Esophagus (tissue), 2 donors: ENCODE measurements at regions not wholly inside any gene's neighbourhood (a gene's known extent, or its start where the extent isn't known, plus 50 kb on each side); places are given as distances from the start of the nearest gene placed in this dataset.

Source experiments
- H3K27ac ChIP-seq, 2 donors: one replicate each; pipeline ENCODE4 v1.5.1; 2013; ENCODE audit warnings: low read depth in 2 of 2, mild to moderate bottlenecking in 2 of 2, inconsistent platforms in 1 of 2, low read length in 1 of 2, moderate library complexity in 1 of 2
- H3K27me3 ChIP-seq, 2 donors: one replicate each; pipeline ENCODE4 v1.6.1; 2013; ENCODE audit warnings: low read length in 2 of 2, control low read depth in 1 of 2, mild to moderate bottlenecking in 1 of 2; ENCODE audit not compliant: insufficient read depth in 2 of 2, control insufficient read depth in 1 of 2
- H3K36me3 ChIP-seq, 2 donors: one replicate each; pipeline ENCODE4 v1.6.1; 2013; ENCODE audit warnings: low read length in 1 of 2; ENCODE audit not compliant: control insufficient read depth in 2 of 2, insufficient read depth in 2 of 2
- H3K4me1 ChIP-seq, 2 donors: one replicate each; pipeline ENCODE4 v1.6.1; 2013; ENCODE audit warnings: low read length in 1 of 2; ENCODE audit not compliant: control insufficient read depth in 2 of 2, insufficient read depth in 2 of 2
- H3K4me3 ChIP-seq, 2 donors: one replicate each; pipeline ENCODE4 v1.5.1; 2013; ENCODE audit warnings: low read length in 2 of 2, mild to moderate bottlenecking in 2 of 2, low read depth in 1 of 2, moderate library complexity in 1 of 2
- H3K9me3 ChIP-seq, 2 donors: one replicate each; pipeline ENCODE4 v1.6.1; 2013; ENCODE audit warnings: mild to moderate bottlenecking in 2 of 2, low read depth in 1 of 2, low read length in 1 of 2, moderate library complexity in 1 of 2; ENCODE audit not compliant: control insufficient read depth in 2 of 2, insufficient read depth in 1 of 2
- WGBS, 2 donors: extraction: QIAGEN DNeasy Blood & Tissue Kit; methylation state at CpG; one replicate each; pipeline ENCODE4 v1.1.7; 2013; 5-methylcytosine and 5-hydroxymethylcytosine counted together
- donor health status: healthy with polysubstance abuse.
- donor health status: Bipolar disorder and iron deficiency.

- no peaks in the 10 kb centered on the region for H3K9me3 ChIP-seq
- H3K27ac ChIP-seq: no peak overlapping the region
- H3K27me3 ChIP-seq: no peaks in the 10 kb centered on the region
- no peaks in the 10 kb centered on the region for H3K36me3 ChIP-seq
- H3K4me3 ChIP-seq: no peak overlapping the region
- no peaks in the 10 kb centered on the region for H3K4me1 ChIP-seq
- WGBS, 2 donors: 71 to 78% methylated on average over 11 of the region's 11 CpGs
Measured at GRCh38 chr7:156074084-156074483, 261.8 kb upstream of the SHH start.

GRCh38 chr7:156073366-156074052 is 261.2 kb upstream of the SHH start:
- no peaks in the 10 kb centered on the region for H3K36me3 ChIP-seq
- H3K27me3 ChIP-seq: no peaks in the 10 kb centered on the region
- H3K27ac ChIP-seq: no peak overlapping the region
- WGBS, 2 donors: 76 to 81% methylated on average over 13 of the region's 13 CpGs
- H3K9me3 ChIP-seq: no peaks in the 10 kb centered on the region
- no peak overlapping the region for H3K4me3 ChIP-seq
- H3K4me1 ChIP-seq: no peaks in the 10 kb centered on the region

GRCh38 chr7:156071612-156072011 is 259.3 kb upstream of the SHH start:
- no peak overlapping the region for H3K4me3 ChIP-seq
- H3K4me1 ChIP-seq: no peaks in the 10 kb centered on the region
- WGBS, 2 donors: 82 to 89% methylated on average over 13 of the region's 13 CpGs
- no peaks in the 10 kb centered on the region for H3K9me3 ChIP-seq
- H3K27ac ChIP-seq: no peak overlapping the region
- H3K27me3 ChIP-seq: no peaks in the 10 kb centered on the region
- no peaks in the 10 kb centered on the region for H3K36me3 ChIP-seq

- no peak overlapping the region for H3K27ac ChIP-seq
- H3K9me3 ChIP-seq: no peaks in the 10 kb centered on the region
- 92 to 94% methylated on average over 4 of the region's 4 CpGs for WGBS, 2 donors
- H3K27me3 ChIP-seq: no peaks in the 10 kb centered on the region
- no peak overlapping the region for H3K4me3 ChIP-seq
- no peaks in the 10 kb centered on the region for H3K36me3 ChIP-seq
- H3K4me1 ChIP-seq: no peaks in the 10 kb centered on the region
Measured at GRCh38 chr7:156069891-156070290, 257.6 kb upstream of the SHH start.

GRCh38 chr7:156067156-156067555 is 254.9 kb upstream of the SHH start:
- Histone ChIP-seq H3K4me3 (no peak overlapping the region), H3K9me3 (no peaks in the 10 kb centered on the region), H3K27me3 (no peaks in the 10 kb centered on the region), H3K27ac (no peak overlapping the region), H3K36me3 (no peaks in the 10 kb centered on the region), H3K4me1 (peaks cover 0 to 2% of the 10 kb centered on the region in 2 donors)
- WGBS, 2 donors: 92 to 93% methylated on average over 10 of the region's 10 CpGs

GRCh38 chr7:156065400-156065799 is 253.1 kb upstream of the SHH start:
- H3K27ac ChIP-seq: no peak overlapping the region
- whole genome bisulfite sequencing, 2 donors: 33 to 39% methylated on average over 3 of the region's 3 CpGs

GRCh38 chr7:156064971-156065386 is 252.7 kb upstream of the SHH start:
- Histone ChIP-seq H3K36me3 (no peaks in the 10 kb centered on the region), H3K9me3 (no peaks in the 10 kb centered on the region), H3K4me1 (peaks cover 0 to 2% of the 10 kb centered on the region in 2 donors), H3K27ac (no peak overlapping the region), H3K4me3 (no peak overlapping the region), H3K27me3 (no peaks in the 10 kb centered on the region)
- 9 to 11% methylated on average over 4 of the region's 4 CpGs for WGBS, 2 donors

More at GRCh38 chr7:156065400-156065799, 253.1 kb upstream of the SHH start:
- Histone ChIP-seq H3K9me3 (no peaks in the 10 kb centered on the region), H3K27me3 (no peaks in the 10 kb centered on the region), H3K4me3 (no peak overlapping the region), H3K36me3 (no peaks in the 10 kb centered on the region), H3K4me1 (peaks cover 0 to 2% of the 10 kb centered on the region in 2 donors)

GRCh38 chr7:156063241-156063810 is 251.1 kb upstream of the SHH start:
- Histone ChIP-seq H3K27me3 (no peaks in the 10 kb centered on the region), H3K4me3 (no peak overlapping the region), H3K9me3 (no peaks in the 10 kb centered on the region), H3K4me1 (peaks cover 0 to 2% of the 10 kb centered on the region in 2 donors), H3K27ac (no peak overlapping the region), H3K36me3 (no peaks in the 10 kb centered on the region)
- 92 to 93% methylated on average over 28 of the region's 28 CpGs for WGBS, 2 donors

GRCh38 chr7:156062286-156062685 is 250.0 kb upstream of the SHH start:
- Histone ChIP-seq H3K4me3 (no peak overlapping the region), H3K27me3 (no peaks in the 10 kb centered on the region), H3K9me3 (no peaks in the 10 kb centered on the region), H3K4me1 (peaks cover 0 to 2% of the 10 kb centered on the region in 2 donors), H3K36me3 (no peaks in the 10 kb centered on the region), H3K27ac (no peak overlapping the region)
- 92 to 93% methylated on average over 9 of the region's 9 CpGs for WGBS, 2 donors

GRCh38 chr7:156061689-156062255 is 249.5 kb upstream of the SHH start:
- no peaks in the 10 kb centered on the region for H3K27me3 ChIP-seq
- 90 to 92% methylated on average over 11 of the region's 11 CpGs for WGBS, 2 donors
- no peaks in the 10 kb centered on the region for H3K9me3 ChIP-seq
- H3K36me3 ChIP-seq: no peaks in the 10 kb centered on the region
- peaks cover 0 to 2% of the 10 kb centered on the region in 2 donors for H3K4me1 ChIP-seq
- H3K27ac ChIP-seq: no peak overlapping the region
- no peak overlapping the region for H3K4me3 ChIP-seq
